ENCODE measurements at regions not wholly inside any gene's neighbourhood (a gene's known extent, or its start where the extent isn't known, plus 50 kb on each side); places are given as distances from the start of the nearest gene placed in this dataset.

GRCh38 chr13:22229916-22230315 lies 559.0 kb downstream of the FGF9 start:
- TF ChIP-seq, protein P1, sequence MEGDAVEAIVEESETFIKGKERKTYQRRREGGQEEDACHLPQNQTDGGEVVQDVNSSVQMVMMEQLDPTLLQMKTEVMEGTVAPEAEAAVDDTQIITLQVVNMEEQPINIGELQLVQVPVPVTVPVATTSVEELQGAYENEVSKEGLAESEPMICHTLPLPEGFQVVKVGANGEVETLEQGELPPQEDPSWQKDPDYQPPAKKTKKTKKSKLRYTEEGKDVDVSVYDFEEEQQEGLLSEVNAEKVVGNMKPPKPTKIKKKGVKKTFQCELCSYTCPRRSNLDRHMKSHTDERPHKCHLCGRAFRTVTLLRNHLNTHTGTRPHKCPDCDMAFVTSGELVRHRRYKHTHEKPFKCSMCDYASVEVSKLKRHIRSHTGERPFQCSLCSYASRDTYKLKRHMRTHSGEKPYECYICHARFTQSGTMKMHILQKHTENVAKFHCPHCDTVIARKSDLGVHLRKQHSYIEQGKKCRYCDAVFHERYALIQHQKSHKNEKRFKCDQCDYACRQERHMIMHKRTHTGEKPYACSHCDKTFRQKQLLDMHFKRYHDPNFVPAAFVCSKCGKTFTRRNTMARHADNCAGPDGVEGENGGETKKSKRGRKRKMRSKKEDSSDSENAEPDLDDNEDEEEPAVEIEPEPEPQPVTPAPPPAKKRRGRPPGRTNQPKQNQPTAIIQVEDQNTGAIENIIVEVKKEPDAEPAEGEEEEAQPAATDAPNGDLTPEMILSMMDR (conservative IDR thresholded peaks at IDR 0.05), result no peak
- no peak overlapping the region for H3K27ac ChIP-seq

GRCh38 chr13:22232186-22232585 lies 561.3 kb downstream of the FGF9 start:
- no peak overlapping the region for H3K27ac ChIP-seq
- TF ChIP-seq, protein P1 (conservative IDR thresholded peaks at IDR 0.05), result no peak

DNA sequence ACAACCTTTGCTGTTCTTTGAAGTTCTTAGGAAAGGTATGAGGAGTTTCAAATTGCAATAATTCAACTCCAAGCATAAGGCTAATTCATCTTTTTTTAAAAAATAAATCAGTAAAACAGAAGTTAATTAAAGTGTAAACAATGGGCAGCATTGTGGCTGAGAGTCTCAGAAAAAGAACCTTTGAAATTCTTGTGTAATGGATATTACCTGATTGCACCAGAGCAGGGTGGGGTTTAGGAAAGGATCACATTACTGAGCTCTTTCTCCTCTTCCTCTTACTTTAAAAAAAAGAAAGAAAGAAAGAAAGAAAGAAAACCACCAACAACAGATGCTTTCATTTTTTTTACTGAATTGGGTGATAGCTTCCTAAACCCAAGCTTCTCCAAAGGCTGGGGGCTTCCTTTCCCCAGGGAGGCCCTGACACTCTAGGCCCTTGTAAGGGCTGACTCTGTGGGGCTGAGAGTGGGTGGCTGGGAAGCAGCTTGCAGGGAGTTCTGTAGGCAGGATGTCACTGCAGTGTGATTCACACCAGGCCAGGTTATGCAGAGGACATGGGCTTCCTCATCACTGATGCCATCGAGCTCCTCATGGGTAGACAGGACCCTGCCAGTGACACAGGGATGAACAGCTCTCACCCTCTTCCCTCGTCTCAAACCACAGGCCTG lies 564.5 kb downstream of the FGF9 start:
- TF ChIP-seq, protein P1 (conservative IDR thresholded peaks at IDR 0.05), result no peak
- H3K27ac ChIP-seq, result no peak overlapping the region

DNA sequence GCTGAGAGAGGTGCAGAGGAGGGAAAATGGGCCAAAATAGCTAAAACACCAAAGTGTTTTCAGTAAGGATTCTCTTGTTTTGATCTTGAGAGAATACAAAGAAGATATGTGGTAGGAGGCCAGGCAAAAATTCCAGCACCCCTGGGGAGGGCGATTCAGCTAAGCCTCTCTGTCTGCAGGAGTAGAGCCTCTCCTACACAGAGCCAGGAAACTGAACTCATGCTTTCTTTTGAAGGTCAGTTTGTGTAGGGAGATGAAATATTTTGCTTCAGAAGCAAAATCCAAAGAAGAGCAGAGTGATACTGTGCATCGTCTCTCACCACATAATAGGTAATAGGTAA lies 565.0 kb downstream of the FGF9 start:
- TF ChIP-seq, protein P1 (conservative IDR thresholded peaks at IDR 0.05), result no peak
- H3K27ac ChIP-seq, result no peak overlapping the region

GRCh38 chr13:22238269-22238668 lies 567.4 kb downstream of the FGF9 start:
- TF ChIP-seq, protein P1 (conservative IDR thresholded peaks at IDR 0.05), result no peak
- no peak overlapping the region for H3K27ac ChIP-seq

DNA sequence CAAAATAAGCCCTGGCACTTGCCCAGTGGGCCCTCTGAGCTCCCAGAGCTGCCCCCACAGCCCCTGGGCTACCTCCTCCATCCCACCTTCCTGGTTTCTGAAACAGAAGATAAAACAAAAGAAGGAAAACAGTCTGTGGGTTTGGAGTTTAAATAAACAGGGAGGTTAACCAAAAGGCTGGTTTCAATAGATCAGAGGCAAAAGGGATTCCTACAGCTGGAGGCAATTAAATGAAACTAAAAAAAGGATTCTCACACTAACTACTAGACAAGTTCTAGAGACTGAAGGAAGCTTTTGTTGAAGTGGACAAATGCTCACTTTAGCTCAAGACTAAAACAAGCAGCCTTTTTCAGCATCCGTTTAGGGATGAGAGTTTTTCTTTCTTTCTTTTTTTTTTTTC lies 569.8 kb downstream of the FGF9 start:
- H3K27ac ChIP-seq, result no peak overlapping the region
- TF ChIP-seq, protein P1 (conservative IDR thresholded peaks at IDR 0.05), result no peak

- H3K27ac ChIP-seq, result no peak overlapping the region
- TF ChIP-seq, protein P1 (conservative IDR thresholded peaks at IDR 0.05), result no peak
These were observed 572.7 kb downstream of the FGF9 start for GRCh38 chr13:22243469-22244163.
